ENCODE measurements at regions not wholly inside any gene's neighbourhood (a gene's known extent, or its start where the extent isn't known, plus 50 kb on each side); places are given as distances from the start of the nearest gene placed in this dataset.

GRCh38 chr2:187136646-187137045 lies 287.7 kb upstream of the ZSWIM2 start:
- Histone ChIP-seq H3K14ac (replicated peaks; ENCODE audit: low read depth, low read length) (no peak overlapping the region), H4K20me1 (ENCODE audit: insufficient read depth, low read length) (no peaks in the 10 kb centered on the region), H4K8ac (ENCODE audit: low read depth in 2 of 2, low read length in 2 of 2) (no peak overlapping the region), H3K18ac (ENCODE audit: low read depth, low read length) (no peak overlapping the region), H3K4me1 (ENCODE audit: control insufficient read depth, insufficient read depth, low read length) (no peaks in the 10 kb centered on the region), H3K27ac (ENCODE audit: insufficient read depth, low read length) (no peak overlapping the region), H2AK9ac (replicated peaks; ENCODE audit: low read depth, low read length, poor library complexity) (no peak overlapping the region), H3K9ac (ENCODE audit: low read depth, low read length) (no peak overlapping the region), H3K4me3 (ENCODE audit: insufficient read depth, low read depth, low read length) (no peak overlapping the region), H2BK15ac (ENCODE audit: low read depth, low read length) (no peak overlapping the region), H3K9me3 (ENCODE audit: control insufficient read depth, insufficient read depth, low read length) (no peaks in the 10 kb centered on the region), H3K36me3 (ENCODE audit: control insufficient read depth, insufficient read depth, low read length) (no peaks in the 10 kb centered on the region), H2AFZ (replicated peaks; ENCODE audit: low read length, poor library complexity) (no peak overlapping the region), H2BK120ac (ENCODE audit: low read depth, low read length) (no peak overlapping the region), H3K9me1 (ENCODE audit: insufficient read depth, low read length) (no peaks in the 10 kb centered on the region), H3K4ac (ENCODE audit: low read depth, low read length) (no peak overlapping the region), H2BK20ac (ENCODE audit: low read depth, low read length) (no peak overlapping the region), H3K79me1 (ENCODE audit: low read depth in 1 of 2, low read length in 2 of 2) (no peaks in the 10 kb centered on the region), H3K4me2 (ENCODE audit: low read depth, low read length) (no peak overlapping the region), H2AK5ac (ENCODE audit: low read depth, low read length) (no peak overlapping the region), H4K5ac (ENCODE audit: low read depth, low read length) (no peak overlapping the region), H2BK5ac (ENCODE audit: low read depth, low read length, poor library complexity, severe bottlenecking) (no peak overlapping the region), H3K56ac (ENCODE audit: extremely low read depth, insufficient read depth, low read length) (no peak overlapping the region), H3K23ac (ENCODE audit: low read depth, low read length) (no peak overlapping the region), H3K27me3 (ENCODE audit: control insufficient read depth, insufficient read depth, low read length) (no peaks in the 10 kb centered on the region), H4K91ac (ENCODE audit: insufficient read depth, low read depth, low read length) (no peak overlapping the region)
- dilution Hi-C loops (cut with HindIII; ENCODE audit: low sequenced_read_pairs, unreplicated experiment) (no loop called here), in situ Hi-C loops (cut with MboI; ENCODE audit: low sequenced_read_pairs) (loop anchor here (25.0 kb wide), 1 partner anchor 301 kb away; the partner anchor contains the start of gene CALCRL), intact Hi-C loops (cut with micrococcal nuclease) (no loop called here)
- WGBS, 2 experiments (ENCODE audit: extremely low coverage in 2 of 2, insufficient read length in 1 of 2) = no CpG with 5 or more reads among the region's 3 CpGs
- ATAC-seq (ENCODE audit: low read depth) (no peak), DNase-seq (no peak)
- BruUV-seq (replicated peaks) = no TSS peak
- ChIA-PET POLR2A (ENCODE audit: unreplicated experiment) (no interaction called here), CTCF (no interaction called here)
- TF ChIP-seq USF2 (IDR thresholded peaks at IDR 0.05; ENCODE audit: low read depth, low read length) (no peak), BHLHE40 (IDR thresholded peaks at IDR 0.05; ENCODE audit: low read depth, low read length) (no peak), FOS (IDR thresholded peaks at IDR 0.05; ENCODE audit: low read depth, low read length) (no peak), CHD1 (IDR thresholded peaks at IDR 0.05; ENCODE audit: low read depth, low read length) (no peak), CTCF (conservative IDR thresholded peaks at IDR 0.05; ENCODE audit: low read depth, low read length) (no peak), CEBPB (IDR thresholded peaks at IDR 0.05; ENCODE audit: low read depth, low read length) (no peak), RAD21 (IDR thresholded peaks at IDR 0.05; ENCODE audit: low read length) (no peak), SMC3 (IDR thresholded peaks at IDR 0.05; ENCODE audit: low read depth, low read length) (no peak), RFX5 (IDR thresholded peaks at IDR 0.05; ENCODE audit: low read depth, low read length) (no peak), POLR2A (IDR thresholded peaks at IDR 0.05; ENCODE audit: low read depth, low read length) (no peak)
